Cerebellar cortex (tissue), 1 donor: ENCODE measurements at regions not wholly inside any gene's neighbourhood (a gene's known extent, or its start where the extent isn't known, plus 50 kb on each side); places are given as distances from the start of the nearest gene placed in this dataset.
"Not testable (repeated sequence)": the region's sequence is repeated elsewhere in the genome, so short reads cannot be mapped to it uniquely, and the experiment has no call there.

Source experiments
- DNase-seq: peaks from one replicate; pipeline ENCODE4 v3.0.0-alpha.2; 2015; ENCODE audit warnings: low spot score

DNA sequence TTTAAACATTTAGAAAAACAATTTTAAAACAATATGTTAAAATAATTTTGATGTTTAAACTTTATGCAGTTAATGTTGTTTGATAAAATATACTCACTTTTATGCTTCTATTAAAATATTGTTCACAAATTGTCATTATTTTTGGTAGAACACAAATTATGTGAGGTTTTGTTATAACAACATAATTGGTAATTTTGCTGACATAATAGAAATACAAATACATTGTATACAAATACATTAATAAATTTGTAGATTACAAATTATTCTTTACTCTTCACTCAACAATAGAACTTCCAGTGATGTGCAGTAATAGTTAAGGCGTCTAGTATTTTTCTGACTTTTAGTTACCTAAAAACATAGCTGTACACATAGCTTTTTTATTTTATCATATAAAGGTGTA lies 1472.4 kb upstream of the ADGRL3 start:
- no peak for DNase-seq

DNA sequence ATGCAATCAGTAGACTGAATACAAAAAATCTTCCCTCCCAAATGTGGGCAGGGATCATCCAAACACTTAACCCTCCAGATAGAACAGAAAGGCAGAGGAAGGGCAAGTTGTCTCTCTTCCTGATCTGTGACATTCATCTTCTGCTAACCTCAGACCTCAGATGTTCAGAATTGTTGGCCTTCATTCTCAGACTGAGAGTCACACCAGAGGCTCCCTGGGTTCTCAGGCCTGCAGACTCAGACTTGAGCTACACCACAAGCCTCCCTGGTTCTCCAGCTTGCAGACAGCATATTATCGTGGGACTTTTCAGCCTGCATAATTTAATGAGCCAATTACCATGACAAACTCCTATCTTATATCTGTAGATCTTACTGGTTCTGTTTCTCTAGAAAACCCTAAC lies 1471.6 kb upstream of the ADGRL3 start:
- DNase-seq, result no peak

DNA sequence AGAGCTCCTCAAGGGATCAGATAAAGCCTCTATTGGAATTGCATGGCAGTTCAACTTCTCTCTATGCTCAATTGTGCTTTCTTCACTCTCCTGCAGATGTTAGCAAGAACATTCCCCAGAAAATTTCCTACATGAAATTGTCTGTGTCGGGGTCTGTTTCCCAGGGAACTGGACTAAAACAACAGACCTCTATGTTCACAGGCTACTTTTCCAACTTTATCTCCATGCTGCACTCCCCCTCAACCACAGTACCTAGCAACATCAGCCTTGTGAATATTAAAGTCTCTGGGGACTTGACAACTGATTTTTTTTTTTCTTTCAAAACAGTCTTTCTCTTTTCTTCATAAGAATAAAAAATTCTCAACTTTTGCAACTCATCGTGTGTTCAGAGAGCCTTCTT lies 1470.8 kb upstream of the ADGRL3 start:
- no peak for DNase-seq

DNA sequence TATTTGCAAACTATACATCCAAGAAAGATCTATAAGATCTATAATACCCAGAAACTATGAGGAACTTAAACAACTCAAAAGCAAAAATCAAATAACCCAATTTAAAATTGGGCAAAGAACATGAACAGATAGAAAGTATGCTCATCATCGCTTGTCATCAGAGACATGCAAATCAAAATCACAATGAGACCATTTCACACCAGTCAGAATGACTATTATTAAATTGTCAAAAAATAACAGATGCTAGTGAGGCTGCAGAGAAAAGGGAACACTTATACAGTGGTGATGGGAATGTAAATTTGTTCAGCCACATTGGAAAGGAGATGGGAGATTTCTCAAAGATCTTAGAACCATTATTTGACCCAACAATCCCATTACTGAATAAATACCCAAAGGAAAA lies 1451.7 kb upstream of the ADGRL3 start:
- no peak for DNase-seq

DNA sequence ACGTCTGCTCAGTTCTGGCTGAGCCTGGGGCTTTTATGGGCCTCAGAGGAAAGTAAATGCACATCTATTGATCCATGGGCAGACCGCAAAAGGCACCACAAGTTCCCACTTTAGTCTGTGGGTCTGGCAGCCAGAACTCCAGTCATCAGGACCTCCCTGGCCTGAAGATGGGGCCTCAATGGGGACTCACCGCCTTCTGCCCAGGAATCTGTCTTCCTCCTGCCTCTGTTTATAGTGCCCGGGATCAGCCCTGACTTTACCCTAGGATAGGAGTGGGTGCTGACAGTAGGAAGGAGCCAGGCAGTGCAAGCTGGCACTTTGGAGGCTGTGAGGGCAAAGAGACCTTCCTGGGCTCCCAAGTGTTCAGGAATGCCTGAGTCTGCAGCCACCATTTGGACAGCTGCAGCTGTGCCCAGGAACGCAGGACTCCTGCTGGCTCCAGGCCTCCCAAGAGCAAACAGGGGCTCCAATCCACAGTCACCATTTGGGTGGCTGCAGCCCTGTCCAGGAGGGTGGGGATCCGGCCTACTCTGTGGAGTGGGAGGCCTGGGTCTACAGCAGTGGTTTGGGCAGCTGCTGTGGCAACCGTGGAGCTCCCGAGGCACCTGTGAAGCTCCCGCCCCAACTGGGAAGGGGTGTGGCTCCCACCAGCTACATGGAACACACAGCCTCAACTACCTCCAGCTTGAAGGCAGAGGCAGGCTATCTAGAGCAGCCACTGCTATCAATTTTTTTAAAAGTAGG lies 1440.9 kb upstream of the ADGRL3 start:
- DNase-seq, result no peak

DNA sequence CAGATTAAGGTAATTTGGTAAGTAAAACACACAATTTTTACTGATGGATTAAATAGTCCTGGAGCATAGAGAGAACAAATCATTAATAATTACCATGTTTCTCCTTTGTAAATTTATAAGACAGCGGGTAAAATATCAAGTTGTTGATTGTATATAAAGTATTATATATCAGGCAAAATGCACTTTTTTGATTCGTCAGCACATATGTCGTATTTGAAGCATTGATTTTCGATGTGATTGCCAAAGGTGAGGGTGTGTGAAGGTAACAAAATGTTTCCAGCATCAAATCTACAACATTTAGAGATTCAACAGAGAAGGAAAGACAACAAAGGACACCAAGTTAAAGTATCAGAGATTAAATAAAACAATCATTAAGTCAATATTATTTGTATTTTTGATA lies 1437.8 kb upstream of the ADGRL3 start:
- DNase-seq, result no peak

DNA sequence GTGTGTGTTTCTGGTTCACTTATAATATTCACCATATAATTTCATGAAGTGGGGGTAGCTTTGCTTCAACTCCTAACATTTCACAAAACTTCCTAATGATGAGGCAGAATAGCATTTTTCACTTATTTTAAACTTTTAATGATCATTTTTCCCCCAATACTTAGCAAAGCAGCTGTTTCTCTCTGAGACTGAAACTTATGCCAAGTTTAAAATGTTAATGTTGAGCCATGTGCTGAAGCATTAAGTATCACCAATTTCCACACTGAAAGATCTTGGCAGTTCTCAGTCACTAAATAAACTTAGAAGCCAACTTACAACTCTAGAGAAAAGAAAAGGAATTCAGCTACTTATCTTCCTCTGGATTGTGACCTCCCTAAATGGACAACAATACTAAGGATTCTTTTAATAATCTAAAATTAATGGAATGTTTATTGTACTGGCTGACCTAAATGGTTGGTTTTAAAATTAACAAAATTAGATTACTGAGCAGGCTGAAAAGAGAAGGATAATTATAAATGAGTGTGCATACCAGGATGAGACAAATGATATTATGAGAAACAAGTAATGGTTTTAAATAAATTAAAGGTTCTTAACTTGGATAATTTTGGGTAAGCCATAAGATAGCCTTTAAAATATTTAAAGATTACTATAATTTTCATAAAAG lies 1429.4 kb upstream of the ADGRL3 start:
- DNase-seq, result no peak

DNA sequence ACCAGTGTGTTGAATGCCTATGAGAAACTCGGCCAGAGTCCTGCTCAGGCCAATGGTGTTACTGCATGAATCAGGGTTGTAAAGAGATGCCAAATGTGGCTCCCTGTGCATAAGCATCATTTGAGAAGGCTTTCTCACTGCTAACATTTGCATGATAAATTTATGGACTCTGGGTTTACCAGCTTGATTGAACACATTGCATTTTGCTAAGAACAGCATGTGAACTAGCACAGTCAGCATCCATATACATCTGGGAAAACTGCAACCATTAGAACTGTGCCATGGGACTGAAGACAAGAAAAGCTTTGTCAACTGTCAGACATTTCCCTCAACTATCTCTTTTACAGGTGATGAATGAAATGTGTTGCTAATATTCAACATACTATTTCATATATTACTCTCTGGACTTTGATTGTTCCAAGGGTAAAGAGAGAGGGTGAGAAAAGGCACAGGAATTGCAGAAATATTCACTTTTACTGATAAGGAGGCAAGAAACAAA lies 1427.4 kb upstream of the ADGRL3 start:
- DNase-seq, result no peak

DNA sequence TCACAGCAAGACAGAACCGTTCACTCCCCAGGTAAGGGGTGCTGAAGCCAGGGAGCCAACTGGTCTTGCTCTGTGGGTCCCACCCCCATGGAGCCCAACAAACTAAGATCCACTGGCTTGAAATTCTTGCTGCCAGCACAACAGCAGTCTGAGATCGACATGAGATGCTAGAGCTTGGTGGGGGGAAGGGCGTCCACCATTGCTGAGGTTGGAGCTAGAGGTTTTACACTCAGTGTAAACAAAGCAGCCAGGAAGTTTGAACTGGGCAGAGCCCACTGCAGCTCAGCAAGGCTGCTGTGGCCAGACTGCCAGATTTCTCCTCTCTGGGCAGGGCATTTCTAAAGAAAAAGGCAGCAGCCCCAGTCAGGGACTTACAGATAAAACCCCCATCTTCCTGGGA lies 1419.9 kb upstream of the ADGRL3 start:
- not testable (repeated sequence) for DNase-seq

DNA sequence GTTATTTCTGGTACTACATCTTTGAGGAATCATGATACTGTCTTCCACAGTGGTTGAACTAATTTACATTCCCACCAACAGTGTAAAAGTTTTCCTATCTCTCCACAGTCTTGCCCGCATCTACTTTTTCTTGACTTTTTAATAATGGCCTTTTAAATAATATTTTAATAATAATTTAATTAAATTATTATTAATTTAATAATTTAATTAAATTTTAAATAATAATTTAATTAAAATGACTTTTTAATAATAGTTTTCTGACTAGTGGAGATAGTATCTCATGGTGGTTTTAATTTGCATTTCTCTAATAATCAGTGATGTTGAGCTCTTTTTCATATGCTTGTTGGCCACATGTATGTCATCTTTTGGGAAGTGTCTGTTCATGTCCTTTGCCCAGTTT lies 1395.0 kb upstream of the ADGRL3 start:
- no peak for DNase-seq

DNA sequence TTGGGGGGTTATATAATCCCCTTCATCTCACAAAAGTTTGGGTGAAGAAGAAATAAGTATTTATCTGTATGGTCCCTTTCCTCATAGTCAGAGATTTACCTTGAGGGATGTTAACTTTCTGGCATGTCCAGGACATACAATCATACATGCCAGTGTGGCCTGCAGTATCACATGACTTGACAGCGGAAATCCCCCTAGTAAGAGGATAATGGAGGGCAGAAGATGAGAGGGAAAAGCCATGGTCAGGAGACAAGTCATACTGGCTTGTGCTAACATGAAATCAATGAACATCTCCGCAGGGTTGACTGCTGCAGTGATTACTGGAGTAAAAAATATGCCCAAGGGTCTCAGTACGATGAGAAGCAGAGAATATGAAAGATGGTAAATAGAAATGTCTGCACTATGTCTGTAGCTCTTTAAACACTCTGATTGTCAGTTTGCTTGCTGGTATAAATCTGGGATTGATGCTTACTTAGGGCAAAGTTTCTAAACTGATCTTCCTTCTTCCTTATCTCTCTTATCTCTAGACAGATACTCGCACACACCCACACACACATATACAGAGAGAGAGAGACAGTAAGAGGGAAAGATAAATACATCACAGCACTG lies 1385.6 kb upstream of the ADGRL3 start:
- DNase-seq, result no peak

DNA sequence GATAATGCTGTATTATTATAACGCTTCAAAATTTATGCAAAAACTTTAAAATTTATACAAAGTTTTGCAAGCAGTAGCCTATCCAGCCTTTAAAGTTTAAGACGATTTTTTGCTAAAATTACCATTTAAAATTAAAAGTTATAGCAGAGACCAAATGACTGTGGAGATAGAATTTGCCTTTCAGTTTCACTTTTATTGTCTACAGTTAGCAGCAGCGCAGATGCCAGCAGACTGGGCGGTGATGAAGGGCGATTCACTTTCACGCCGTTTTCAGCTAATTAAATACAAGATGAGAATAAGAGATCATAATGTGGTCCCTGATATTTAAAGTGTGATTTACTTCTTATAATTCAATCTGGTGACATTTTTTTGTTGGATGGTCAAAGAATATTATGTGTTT lies 1381.5 kb upstream of the ADGRL3 start:
- no peak for DNase-seq

DNA sequence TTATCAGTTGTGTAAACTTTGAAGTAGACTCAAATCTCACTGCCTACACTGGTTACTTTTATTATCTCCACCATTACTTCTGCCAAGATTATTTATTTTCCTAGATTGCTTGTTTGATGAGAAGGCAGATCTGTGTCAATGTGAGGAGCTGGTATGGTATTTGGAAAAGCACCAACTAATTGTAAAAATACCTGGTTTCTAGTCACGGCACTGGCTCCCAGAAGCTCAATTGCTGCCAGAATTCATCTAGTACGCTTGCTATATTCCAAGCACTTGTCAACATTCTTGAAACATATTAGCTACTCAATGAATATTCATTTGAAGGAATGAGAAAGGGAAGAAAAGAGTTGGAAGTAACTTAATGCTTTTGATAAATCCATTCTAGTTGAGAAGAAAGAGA lies 1376.8 kb upstream of the ADGRL3 start:
- DNase-seq, result no peak

DNA sequence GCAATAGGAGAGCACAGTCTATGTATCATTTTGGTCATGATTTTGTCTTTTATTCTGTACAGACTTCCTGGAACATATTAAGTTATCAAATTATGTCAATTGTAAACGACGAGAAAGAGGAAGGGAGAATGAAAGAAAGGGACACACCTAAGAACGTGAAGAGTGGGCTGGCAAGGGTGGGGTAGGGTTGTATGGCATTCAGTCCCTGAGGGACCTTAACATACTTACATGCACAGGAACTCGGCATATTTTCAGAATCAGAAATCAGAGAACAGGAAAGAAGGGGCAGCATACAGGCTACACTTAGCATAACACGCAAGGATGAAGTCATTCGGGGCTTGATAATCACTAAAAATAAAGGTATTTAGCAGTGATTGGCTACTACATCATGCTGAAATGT lies 1375.0 kb upstream of the ADGRL3 start:
- no peak for DNase-seq

DNA sequence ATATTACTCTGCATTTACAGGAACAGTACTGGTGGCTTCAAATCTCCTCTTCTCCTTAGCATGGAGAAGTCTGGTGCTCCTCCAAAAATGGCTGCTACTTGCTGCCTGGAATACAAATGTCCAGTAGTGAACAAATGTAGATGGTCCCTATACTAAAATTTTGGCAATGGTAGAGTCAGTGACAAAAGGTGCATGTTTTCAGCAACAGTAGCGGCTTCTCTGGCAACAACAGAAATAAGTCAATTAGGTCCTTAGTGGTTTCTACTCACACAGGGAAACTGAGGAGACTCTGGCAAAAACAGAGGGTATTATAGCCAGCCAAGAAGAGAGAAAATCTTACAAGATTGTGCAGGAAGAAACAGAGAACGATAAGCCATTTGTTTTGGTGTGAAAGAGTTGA lies 1368.4 kb upstream of the ADGRL3 start:
- no peak for DNase-seq

DNA sequence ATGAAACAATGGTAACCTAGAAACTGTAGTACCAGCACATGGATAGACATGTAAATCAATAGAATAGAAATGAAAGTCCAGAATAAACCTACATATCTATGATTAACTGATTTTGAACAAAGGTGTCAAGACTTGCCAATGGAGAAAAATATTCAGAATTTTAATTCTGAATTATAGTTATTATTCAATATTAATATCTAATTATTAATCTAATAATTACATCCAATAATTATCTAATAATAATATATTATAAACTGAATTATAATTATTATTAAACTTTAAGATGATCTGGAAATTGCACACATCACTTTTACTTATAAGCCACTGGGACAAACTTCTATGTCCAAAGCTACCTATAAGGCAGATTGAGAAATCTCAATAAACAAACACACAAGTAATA lies 1365.2 kb upstream of the ADGRL3 start:
- no peak for DNase-seq

DNA sequence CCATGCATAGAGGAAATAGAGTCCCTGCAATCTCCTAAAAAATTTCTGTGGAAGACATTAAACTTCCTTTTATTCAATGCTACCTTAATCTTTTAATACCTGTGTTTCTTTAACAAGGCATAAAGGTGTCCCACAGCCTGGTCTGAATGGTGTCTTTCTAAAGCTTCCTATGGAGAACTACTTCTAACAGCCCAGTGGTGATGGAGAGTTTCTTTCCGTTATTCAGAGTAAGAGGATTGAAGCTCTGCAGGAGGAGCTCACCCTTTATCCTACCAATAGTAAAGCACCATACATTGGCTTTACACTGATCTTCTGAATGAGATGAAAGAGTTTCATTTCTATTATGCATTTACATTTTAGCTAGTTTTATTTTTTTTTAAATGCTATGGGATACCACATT lies 1362.4 kb upstream of the ADGRL3 start:
- DNase-seq, result no peak

DNA sequence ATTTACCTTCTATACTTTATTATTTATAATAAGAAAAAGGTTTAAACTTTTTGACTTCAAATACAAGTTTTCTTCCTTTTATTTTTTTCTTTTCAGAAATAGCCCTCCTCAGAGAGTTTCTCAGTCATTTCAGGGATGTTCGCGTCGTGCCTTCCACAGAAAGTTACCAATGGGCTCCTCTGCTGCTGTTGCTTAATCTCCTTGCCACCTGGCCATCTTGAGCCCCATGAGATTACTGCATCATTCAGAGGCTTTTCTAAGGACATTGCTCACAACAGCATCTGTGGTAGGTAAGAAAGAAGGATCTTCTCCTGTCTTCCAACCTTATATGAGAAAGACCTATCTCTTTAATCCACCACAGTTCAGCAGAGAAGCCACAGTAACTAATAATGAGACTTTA lies 1361.9 kb upstream of the ADGRL3 start:
- no peak for DNase-seq

DNA sequence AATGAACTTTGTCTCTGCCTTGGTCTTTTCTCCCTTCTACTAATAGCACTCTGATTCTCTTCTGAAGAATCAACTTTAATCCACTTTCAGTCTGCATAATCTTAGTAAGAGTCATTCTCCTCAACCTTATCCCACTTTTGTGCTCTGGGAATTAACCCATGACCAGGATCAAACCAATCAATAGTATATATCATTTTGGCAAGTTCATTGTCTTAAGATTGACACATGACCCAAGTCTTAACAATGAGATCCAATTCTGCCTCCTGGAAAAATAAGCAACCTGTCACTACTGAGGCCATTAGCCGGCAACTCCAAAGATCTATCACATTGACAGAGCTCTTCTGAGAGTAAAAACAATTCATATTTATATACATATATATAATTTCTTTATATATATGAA lies 1358.4 kb upstream of the ADGRL3 start:
- no peak for DNase-seq

DNA sequence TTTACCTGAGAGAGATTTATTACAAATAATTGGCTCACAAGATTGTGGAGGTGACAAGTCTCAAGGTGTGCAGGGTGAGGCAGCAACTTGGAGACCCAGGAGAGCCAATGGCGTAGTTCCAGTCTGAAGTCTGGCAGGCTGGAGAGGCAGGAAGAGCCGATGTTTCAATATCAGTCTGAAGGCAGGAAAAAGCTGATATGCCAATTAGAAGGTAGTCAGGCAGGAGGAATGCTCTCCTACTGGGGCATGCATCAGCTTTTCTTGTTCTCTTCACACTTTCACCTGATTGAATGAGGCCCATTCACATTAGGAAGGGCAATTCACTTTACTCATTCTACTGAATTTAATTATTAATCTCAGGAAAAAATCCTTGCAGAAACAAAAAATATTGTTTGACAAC lies 1351.7 kb upstream of the ADGRL3 start:
- no peak for DNase-seq

DNA sequence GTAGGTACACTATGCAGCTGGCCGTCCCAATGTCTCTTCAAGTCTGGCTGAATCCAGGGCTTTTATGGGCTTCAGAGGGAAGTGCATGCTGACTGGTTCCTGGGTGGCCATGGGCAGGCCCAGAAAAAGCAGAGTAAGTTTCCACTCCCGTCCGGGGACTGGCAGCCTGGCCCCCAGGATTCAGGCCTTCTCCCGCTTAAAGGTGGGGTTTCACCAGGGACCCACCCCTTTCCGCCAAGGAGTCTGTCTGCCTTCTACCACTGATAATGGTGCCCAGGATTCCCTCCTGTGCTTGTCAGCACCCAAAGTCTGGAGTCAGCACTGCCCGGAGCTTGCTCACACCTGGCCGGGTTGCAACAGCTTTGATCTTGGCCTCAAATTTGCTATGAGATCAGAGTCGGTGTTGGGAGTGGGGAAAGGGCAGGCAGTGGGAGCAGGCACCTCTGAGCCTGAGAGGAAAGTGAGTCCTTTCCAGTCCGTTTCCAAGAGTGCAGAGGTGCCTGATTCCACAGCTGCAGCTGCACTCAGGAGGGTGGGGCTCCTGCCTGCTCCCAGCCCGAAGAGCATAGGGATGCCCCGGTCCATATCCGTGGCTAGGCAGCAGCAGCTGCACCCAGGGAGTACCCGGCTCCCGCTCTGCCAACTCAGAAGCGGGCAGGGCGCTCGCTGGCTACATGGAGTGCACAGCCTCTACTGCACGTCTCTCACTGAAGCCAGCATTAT lies 1344.3 kb upstream of the ADGRL3 start:
- no peak for DNase-seq

DNA sequence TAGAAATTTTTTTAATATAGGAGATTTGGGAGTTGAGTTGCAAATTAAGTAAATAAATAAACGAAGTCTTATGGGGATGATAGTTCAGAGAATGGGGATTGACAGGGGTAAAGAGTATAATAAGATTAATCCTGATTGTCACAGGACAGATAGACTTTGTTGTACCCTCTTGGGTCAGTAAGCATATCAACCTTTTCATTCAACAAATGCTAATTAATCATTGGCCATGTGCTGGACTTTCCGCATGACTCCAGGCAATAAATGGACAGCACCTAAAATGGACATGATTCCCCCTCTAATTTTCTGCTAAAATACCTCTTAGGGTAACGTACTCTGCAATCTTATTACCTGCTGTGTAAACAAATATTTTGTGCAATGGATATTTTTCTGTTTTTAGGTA lies 1331.1 kb upstream of the ADGRL3 start:
- no peak for DNase-seq

DNA sequence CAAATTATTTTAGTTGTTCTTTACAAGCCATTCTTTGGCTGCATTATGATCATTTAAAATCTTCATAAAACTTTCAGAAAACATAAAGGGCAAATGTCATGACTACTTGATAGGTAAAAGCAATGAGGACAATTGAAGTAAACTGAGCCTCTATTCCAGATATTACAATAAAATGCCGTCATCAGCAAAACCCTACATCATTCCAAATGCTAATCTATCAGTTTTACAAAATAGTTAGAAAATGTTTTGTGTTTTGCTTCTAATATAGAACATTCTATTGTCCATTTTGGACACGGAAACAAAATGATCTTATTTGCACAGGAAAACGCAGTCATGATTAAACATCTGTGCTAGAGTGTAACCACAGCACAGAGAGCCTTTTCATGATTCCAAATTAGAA lies 1330.6 kb upstream of the ADGRL3 start:
- no peak for DNase-seq
